ENCODE measurements at regions not wholly inside any gene's neighbourhood (a gene's known extent, or its start where the extent isn't known, plus 50 kb on each side); places are given as distances from the start of the nearest gene placed in this dataset.

- TF ChIP-seq EP300 (IDR thresholded peaks at IDR 0.05) (no peak), CTCF (IDR thresholded peaks at IDR 0.05) (no peak), POLR2A (IDR thresholded peaks at IDR 0.05) (no peak), POLR2AphosphoS5 (IDR thresholded peaks at IDR 0.05) (no peak)
Observed at GRCh38 chr3:6074952-6075351, 786.0 kb upstream of the GRM7 start.

All from stomach (tissue), 4 donors.